ENCODE measurements at regions not wholly inside any gene's neighbourhood (a gene's known extent, or its start where the extent isn't known, plus 50 kb on each side); places are given as distances from the start of the nearest gene placed in this dataset.
"Not testable (repeated sequence)": the region's sequence is repeated elsewhere in the genome, so short reads cannot be mapped to it uniquely, and the experiment has no call there.

DNA sequence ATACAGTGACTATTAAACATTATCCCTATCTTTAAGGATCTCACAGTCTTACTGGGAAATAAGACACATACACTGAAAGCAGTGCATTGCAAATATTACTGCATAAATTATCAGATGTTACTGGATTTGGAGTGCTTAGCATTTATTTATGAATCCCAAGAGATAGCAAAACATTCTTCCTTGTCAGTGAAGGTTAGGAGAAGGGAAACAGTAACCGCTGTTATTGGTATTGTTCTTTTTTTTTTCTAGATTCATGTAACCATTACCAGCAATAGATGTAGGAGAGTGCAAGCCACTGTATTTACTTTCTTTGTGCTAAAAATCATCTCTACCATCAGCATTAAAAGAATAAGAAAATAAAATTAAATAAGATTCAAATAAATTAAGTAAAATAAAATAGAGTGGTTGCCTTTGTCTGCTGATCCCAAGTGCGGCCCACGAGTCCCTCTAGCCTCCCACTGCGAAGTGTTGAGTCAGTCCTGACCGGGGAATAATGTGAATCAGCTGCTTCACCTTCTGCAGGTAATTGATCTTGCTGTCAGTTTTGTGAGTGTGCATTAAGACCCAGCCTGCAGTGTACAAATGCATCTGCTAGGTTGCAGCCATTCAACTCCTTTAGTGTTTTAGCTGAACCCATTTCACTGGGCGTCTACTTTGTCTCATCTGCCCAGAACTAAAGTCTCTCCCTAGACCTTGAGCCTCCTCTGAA is 1344.9 kb downstream of the GATA3 start:
- DNase-seq (ENCODE audit: low spot score): no peak

DNA sequence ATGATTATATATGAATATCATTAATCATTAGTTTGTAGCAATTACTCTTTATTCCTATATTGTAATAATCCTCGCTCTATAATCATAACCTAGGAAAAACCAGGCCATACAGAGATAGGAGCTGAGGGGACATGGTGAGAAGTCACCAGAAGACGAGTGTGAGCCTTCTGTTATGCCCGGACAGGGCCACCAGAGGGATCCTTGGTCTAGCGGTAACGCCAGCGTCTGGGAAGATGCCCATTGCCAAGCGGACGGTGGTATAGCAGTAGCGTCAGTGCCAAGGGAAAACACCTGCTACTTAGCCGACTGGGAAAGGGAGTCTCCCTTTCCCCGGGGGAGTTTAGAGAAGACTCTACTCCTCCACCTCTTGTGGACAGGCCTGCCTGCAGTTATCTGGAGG is 1347.6 kb downstream of the GATA3 start:
- DNase-seq (ENCODE audit: low spot score): not testable (repeated sequence)

DNA sequence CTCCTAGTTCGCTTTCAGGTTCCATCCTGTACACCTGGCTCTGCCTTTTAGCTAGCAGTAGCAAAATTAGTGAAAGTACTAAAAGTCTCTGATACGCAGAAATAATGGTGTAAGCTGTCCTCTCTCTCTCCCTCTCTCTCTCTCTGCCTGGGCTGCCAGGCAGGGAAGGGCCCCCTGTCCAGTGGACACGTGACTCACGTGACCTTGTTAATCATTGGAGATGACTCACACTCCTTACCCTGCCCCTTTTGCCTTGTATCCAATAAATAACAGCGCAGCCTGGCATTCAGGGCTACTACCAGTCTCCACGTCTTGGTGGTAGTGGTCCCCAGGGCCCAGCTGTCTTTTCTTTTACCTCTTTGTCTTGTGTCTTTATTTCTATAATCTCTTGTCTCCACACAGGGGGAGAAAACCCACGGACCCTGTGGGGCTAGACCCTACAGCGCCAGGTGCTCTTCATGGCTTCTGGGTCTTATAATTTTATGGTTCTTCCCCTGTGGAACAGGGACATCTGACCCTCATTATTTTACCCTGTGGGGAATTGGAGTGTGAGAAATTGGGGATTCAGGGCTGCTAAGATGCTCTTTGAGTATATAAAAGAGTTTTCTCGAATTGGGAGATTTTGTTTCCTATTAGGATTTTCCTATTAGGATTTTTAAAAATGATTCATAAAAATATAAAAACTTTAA is 1348.2 kb downstream of the GATA3 start:
- DNase-seq (ENCODE audit: low spot score): not testable (repeated sequence)

DNA sequence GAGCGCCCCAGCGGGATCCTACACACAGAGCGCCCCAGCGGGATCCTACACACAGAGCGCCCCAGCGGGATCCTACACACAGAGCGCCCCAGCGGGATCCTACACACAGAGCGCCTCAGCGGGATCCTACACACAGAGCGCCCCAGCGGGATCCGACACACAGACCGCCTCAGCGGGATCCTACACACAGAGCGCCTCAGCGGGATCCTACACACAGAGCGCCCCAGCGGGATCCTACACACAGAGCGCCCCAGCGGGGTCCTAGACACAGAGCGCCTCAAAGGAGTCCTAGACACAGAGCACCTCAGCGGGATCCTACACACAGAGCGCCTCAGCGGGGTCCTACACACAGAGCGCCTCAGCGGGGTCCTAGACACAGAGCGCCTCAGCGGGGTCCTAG is 1352.7 kb downstream of the GATA3 start:
- DNase-seq (ENCODE audit: low spot score): not testable (repeated sequence)

DNA sequence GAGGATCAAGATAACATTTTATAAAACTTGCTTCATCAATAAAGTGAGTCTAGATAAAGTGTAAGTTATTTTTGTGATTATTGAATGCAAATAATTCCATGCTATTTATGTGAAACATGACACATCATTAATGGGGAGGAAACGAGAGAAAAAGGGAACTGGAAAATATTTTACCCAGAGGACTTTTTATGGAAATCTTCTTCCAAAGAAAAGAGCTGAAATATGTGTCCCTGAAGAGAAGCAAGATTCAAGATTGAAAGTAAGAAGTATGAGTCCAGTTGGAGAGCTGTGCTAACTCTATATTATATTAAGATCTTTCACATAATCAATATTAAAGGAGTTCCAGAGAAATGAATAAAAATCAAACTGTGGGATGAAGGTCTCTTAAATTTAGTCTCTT is 1361.8 kb downstream of the GATA3 start:
- DNase-seq (ENCODE audit: low spot score): no peak

DNA sequence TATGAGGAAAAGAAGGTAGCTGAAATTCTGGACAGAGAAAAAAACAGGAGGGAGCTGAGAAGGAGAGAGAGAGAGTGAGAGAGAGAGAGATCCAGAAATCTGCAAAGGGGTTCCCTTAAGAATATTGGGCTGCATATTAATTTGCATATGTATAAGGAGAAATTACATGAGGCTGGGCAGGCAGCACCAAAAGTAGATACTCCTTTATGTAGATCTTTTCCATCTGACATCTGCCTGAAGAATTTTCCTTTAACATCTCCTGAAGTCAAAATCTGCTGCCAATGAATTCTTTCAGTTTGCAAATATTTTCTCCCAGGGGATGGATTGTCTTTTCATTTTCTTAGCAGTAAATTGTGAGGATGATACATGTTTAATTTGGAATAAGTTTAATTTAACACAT is 1365.3 kb downstream of the GATA3 start:
- DNase-seq (ENCODE audit: low spot score): no peak

DNA sequence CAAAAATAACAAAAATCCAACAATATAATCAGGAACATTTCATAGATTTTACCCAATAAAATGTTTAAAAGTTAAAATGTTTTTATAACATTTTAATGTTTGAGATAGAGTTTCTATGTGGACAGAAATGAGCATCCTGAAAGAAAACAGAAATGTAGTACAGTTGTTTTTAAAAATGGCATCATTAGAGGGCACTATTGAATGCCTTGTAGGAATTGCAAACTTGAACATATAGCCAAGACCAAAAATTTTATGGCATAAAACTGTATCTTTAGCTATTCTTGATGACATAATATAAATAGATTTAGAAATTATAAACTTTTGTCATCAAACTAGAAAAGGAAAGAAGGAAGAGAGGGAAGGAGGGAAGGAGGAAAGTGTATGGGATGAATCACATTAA is 1372.7 kb downstream of the GATA3 start:
- DNase-seq (ENCODE audit: low spot score): no peak

DNA sequence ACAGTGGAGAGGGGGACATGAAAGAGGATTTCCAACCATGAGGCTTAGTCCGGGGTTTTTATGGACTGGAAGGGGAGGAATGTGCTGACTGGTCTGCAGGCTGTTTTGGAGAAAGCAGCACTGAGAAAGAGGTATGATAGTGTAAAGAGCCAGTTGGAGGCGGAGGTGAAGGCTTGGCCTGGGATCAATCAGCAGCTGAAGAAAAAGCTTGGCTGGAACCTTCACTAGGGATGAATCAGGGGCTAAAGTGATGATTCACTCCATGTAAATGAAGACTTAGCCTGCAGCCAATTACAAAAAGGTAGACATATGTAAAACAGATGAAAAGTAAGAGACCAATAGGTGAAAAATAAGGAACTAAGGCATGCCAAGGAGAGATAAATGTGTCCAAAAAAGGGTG is 1382.6 kb downstream of the GATA3 start:
- DNase-seq (ENCODE audit: low spot score): no peak

DNA sequence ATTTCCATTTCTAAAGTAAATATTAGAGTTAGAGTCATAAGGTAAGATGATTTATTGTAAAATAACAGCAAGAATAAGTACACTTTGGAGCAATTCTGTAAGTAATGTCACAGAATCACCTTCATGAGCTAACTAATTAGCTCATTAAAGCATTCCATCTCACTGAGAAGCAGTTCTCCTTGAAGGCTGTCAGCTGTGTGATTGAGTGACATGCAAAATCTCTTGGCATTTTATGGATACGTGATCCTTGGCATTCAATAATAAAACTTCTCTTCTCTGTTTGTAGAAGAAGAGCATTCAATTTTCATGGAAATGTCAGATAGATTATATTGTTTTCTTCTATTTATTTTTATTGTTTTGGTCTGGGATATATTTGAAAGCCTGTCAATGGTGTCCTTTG is 1389.3 kb downstream of the GATA3 start:
- no peak for DNase-seq (ENCODE audit: low spot score)

DNA sequence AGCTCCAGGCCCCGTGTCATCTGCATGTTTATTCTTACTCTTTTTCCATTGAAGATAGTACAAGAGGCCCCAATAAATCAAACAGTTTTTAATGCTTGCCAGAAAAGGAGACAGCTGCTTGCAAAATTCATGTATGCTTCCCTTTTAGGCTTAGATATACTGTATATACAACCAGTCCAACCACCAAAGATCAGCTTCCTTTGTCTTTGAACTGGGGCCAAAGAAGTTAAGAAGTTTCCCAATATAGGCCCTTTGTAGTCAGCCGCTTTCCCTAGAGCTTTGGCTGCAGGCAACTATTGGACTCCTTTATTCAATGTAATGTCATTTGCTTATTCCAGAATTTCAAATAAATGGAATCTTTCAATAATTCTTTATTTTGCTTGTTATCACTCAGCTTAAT is 1395.0 kb downstream of the GATA3 start:
- no peak for DNase-seq (ENCODE audit: low spot score)

DNA sequence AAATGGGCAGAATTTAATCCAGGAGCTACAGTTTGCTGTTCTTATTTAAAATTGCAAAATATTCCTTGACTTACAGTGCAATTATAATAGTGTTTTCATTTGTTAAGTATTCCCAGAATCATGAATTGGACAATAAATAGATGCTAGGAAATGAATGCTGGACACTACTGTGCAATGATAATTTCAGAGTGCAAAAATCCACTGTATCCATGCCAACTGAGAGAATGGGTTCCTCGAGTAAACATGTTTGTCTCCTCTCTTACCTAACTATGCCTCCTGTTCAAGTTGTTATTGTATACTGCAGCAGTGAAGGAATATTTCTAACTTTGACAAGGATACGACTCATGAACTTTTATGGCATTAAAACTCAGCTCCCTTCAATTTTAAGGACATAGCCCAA is 1396.3 kb downstream of the GATA3 start:
- no peak for DNase-seq (ENCODE audit: low spot score)

DNA sequence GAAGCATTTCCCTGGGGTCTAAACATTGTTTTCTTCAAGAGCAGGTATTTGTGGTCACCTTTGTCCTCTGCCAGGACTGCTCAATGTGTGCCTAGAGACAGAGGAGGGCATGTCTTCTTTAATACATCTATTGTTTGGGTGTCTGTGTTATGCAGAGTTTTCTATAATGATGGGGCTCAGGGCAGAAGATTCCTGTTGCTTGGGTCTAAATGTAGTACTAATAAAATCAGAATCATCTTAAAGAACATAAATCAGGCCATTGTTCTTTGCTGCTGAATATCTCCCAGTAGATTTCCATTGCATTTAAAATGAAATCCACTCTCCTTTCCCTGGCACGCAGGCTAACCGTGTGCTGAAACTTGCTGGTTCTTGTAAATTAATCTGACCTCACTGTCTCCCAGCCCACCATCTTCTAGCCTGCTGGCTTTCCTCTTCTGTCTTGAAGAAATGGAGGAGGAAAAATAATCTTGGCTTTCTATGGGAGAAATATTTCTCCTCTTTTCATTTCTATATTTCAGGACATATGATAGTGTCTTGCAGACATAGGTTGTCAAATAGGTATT is 1396.8 kb downstream of the GATA3 start:
- no peak for DNase-seq (ENCODE audit: low spot score)

DNA sequence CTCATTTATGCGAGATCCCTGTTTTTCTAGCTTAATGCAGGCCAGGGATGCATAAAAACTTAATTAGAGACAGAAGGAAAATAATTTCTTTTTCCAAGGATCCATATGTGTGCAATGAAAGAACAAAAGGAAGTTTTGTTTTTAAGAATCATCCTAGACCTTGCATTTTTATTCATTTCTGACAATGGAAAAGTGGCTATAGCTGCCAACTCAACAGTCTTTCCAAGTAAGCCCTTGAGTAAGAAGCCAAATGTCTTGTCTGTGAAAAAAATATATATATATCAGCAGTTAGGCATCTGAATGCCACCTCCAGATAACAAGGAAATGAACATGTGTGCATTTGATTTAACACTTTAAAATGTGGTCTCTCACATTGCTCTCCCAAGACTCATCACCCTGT is 1397.6 kb downstream of the GATA3 start:
- DNase-seq (ENCODE audit: low spot score): no peak

DNA sequence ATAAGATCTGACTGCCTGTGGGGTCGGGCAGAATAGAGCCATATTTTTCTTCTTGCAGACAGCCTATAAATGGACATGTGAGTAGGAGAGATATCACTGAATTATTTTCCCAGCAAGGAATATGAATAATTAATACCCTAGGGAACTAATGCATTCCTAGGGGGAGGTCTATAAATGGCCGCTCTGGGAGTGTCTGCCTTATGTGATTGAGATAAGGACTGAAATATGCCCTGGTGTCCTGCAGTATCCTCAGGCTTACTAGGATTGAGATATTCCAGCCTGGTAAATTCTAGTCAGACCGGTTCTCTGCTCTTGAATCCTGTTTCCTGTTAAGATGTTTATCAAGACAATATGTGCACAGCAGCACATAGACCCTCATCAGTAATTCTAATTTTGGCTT is 1399.4 kb downstream of the GATA3 start:
- DNase-seq (ENCODE audit: low spot score): not testable (repeated sequence)

DNA sequence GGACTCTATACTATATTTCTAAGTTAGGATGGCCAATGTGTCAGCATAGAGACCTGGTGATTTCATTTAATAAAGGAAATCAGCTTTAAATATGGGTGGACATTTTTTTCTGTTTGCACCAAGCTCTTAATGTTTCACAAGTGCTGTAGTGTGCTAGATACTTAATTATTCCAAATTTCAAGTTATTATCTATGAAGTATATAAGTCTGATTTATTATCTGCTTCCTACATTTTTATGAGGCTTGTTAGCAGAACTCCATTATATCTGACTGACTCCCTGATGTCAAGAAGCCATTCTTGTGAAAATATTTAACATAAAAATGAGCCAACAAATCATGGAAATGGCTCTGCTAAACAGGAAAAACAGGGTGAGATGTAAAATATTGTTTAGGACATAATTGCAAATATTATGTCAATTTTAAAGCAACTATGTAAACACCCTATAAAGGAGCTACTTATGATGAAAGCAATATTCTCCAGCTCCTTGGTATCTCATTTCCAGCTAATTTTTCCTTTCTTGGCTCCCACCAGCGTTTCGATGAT is 1415.2 kb downstream of the GATA3 start:
- DNase-seq (ENCODE audit: low spot score): no peak

DNA sequence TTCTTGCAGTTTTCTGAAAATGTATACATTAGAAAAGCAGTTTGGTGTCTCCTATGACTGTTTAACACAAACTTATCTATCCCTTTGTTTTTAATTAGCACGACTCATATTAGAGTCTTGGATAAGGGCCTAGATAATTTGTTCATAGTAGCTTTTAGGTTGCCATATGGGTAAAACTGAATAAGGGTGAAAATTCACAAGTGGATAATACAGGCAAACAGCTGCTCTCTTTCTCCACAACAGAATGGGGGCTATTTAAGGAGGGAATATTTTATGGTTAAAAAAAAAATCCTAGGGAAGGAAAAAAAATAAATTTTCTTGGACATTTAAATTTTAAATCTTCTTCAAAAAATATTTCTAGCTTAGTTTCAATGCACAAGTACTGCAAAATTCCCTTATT is 1416.1 kb downstream of the GATA3 start:
- no peak for DNase-seq (ENCODE audit: low spot score)

DNA sequence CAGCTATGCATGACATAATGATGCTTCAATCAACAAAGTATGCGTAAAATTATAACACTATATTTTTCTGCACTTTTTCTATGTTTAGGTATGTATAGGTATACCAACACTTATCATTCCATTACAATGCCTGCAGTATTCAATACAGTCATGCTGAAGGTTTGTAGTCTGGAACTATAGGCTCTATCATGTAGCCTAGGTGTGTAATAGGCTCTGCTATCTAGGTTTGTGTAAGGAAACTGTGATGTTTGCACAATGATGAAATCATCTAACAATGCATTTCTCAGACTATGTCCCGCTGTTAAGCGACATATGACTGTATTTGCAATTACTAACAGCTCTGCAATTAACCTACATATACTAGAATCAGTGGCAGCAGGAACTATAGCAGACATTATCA is 1447.5 kb downstream of the GATA3 start:
- DNase-seq (ENCODE audit: low spot score): no peak

DNA sequence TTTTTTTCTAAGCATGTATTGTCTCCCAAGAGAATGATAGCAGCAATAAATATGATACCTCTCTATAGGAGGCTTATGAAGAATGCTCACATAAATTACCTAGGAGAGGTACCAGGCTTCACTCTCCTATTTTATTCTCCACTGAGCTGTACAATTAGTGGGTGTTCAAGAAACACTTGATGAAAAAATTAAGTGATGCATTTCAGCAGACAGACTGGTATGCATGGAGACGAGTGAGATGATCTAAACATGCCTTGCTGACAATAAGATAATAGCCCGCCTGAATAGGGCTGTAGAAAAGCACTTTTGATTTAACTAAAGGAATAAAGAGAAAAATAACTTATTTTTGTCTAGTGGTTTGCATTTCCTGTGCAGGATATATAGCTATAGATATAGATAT is 1449.7 kb downstream of the GATA3 start:
- no peak for DNase-seq (ENCODE audit: low spot score)

DNA sequence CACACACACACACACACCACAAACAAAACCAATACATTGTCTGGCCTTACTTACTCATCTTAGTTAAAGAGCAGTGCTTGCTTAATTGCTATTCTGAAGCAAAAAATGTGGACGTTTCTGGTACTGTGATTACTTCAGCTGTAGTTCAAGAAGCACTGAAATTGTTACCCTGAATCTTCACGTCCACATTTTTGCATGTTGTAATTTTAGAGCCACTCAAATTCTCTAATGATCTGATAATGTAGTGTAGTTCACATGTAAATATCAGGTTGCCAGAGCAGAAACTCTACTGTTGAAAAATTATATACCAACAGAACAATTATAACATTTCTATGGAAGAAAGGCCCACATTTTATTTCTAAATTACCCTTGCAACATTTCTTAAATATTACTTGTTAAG is 1451.1 kb downstream of the GATA3 start:
- DNase-seq (ENCODE audit: low spot score): no peak

DNA sequence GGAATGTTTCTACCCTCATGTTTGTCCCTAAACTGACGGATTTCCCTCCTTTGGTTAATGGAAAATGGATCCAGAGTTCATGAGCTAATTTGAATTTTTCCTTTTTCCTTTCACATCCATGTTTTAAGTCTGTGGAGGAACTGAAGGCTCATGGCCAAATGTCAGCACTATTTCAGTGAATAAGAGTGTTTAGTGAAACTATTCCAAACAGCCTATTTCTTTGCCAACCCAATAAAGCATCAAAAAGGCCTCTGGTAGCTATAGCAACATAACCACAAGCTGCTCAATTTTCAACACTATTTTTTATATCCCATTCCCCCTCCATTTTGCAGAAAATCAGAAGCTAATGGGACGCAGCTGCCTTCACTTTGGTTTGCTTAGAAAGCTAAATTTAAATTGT is 1454.1 kb downstream of the GATA3 start:
- DNase-seq (ENCODE audit: low spot score): no peak

DNA sequence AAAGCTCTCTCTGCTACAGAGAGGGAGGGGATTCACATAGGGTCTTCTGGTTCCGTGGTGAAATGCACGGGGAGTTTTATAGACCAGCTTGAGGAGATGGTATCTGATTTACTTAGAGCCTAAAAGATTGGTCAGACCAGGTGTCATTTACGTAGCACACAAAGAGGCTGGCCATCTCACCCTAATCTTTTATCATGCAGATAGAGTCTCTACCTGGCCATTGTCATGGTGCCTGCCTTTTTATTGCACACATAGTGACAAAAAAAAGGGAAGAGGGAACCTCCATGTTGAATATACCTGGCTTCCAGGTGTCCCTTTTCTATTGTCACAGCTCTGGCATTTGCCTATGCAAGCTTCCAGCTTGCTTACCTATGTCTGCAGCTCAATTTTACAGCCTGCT is 1456.1 kb downstream of the GATA3 start:
- no peak for DNase-seq (ENCODE audit: low spot score)

DNA sequence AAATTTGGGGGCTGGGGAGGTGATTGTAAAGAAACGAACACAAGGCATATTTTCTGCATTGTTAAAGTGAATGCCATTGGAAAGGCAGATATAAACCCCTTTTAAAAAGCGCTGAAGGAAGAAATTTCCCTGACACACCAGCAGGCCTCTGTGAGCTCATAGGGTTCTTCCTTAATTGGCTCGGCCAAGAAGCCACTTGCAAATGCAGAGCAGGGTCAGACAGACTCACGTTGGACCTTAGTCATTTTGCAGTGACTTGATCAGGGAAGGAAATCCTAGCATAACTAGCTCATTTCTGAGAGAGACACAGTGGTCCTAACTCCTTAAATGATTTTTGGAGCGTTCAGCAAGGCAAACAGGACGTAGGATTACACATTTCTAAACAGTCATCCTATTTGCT is 1461.4 kb downstream of the GATA3 start:
- no peak for DNase-seq (ENCODE audit: low spot score)

DNA sequence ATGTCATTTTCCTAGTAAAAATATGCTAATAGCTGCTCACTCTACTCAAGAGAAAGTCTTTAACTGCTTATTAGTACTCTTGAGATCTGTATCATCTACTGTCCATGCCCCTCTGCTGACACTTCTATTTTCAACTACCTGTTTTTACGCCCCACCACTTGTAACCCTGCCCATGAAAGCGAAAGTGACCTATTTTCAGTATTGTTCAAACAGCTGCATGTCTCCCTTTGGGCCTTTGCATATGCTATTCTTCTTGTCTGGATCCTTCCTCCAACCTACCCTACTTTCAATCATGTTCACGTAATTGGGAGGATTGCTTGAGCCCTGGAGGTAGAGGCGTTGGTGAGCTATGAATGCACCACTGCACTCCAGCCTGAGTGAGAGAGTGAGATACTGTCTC is 1481.3 kb downstream of the GATA3 start:
- no peak for DNase-seq (ENCODE audit: low spot score)
